GM23338 (cell line): ENCODE measurements at regions not wholly inside any gene's neighbourhood (a gene's known extent, or its start where the extent isn't known, plus 50 kb on each side); places are given as distances from the start of the nearest gene placed in this dataset.

ENCODE experiments used
- ATAC-seq: fragments of 200-7000 bp; cut with Tn5 transposase; 3 replicates; pipeline ENCODE4 v1.9.1; 2020
- DNase-seq: peaks from one replicate; pipeline ENCODE4 v3.0.0-alpha.2; 2015; ENCODE audit warnings: low spot score
- H2AFZ ChIP-seq: fragments of 200-600 bp; sonication (generic); 2 replicates; pipeline ENCODE4 v1.8.0; 2016; ENCODE audit warnings: antibody characterized with exemption, mild to moderate bottlenecking, moderate library complexity
- H3F3A ChIP-seq: fragments of 200-600 bp; sonication (generic); replicated peaks from 2 replicates; pipeline ENCODE4 v1.8.0; 2017; ENCODE audit warnings: antibody characterized with exemption, mixed run types, low read depth
- H3K27ac ChIP-seq: fragments of 200-600 bp; sonication (generic); 2 replicates; pipeline ENCODE4 v1.6.1; 2016; ENCODE audit warnings: low read depth
- H3K27me3 ChIP-seq: fragments of 200-600 bp; sonication (generic); 2 replicates; pipeline ENCODE4 v1.8.0; 2016; ENCODE audit warnings: mild to moderate bottlenecking, mixed run types, moderate library complexity; ENCODE audit not compliant: insufficient read depth
- H3K36me3 ChIP-seq: fragments of 200-600 bp; sonication (generic); 2 replicates; pipeline ENCODE4 v1.8.0; 2016; ENCODE audit warnings: mild to moderate bottlenecking; ENCODE audit not compliant: insufficient read depth
- H3K4me1 ChIP-seq: fragments of 200-600 bp; sonication (generic); 2 replicates; pipeline ENCODE4 v1.8.0; 2016; ENCODE audit warnings: mild to moderate bottlenecking, moderate library complexity; ENCODE audit not compliant: insufficient read depth
- H3K4me2 ChIP-seq: fragments of 200-600 bp; sonication (generic); 2 replicates; pipeline ENCODE4 v1.7.1; 2017; ENCODE audit warnings: mixed run types
- H3K4me3 ChIP-seq: fragments of 200-600 bp; sonication (generic); 2 replicates; pipeline ENCODE4 v1.6.1; 2016; ENCODE audit warnings: mixed run types
- H3K79me2 ChIP-seq: fragments of 200-600 bp; sonication (generic); replicated peaks from 2 replicates; pipeline ENCODE4 v1.8.0; 2017; ENCODE audit warnings: mild to moderate bottlenecking; ENCODE audit not compliant: insufficient read depth
- H3K9me2 ChIP-seq: fragments of 200-600 bp; sonication (generic); 2 replicates; pipeline ENCODE4 v1.8.0; 2017; ENCODE audit not compliant: insufficient read depth
- H4K20me1 ChIP-seq: fragments of 200-600 bp; sonication (generic); replicated peaks from 2 replicates; pipeline ENCODE4 v1.8.0; 2017; ENCODE audit warnings: mild to moderate bottlenecking; ENCODE audit not compliant: insufficient read depth
- H3K27ac Mint-ChIP-seq: 2 replicates; pipeline ENCODE4 v1.8.0; 2020; ENCODE audit warnings: inconsistent platforms, mild to moderate bottlenecking, moderate library complexity, mixed read lengths
- H3K27me3 Mint-ChIP-seq: 3 replicates; pipeline ENCODE4 v1.8.0; 2022; ENCODE audit warnings: low read depth, mild to moderate bottlenecking, moderate library complexity, mixed read lengths, inconsistent platforms; ENCODE audit not compliant: insufficient read depth, poor library complexity
- H3K36me3 Mint-ChIP-seq: 3 replicates; pipeline ENCODE4 v1.8.0; 2021; ENCODE audit warnings: low read depth, mild to moderate bottlenecking, inconsistent platforms, moderate library complexity, mixed read lengths
- H3K4me1 Mint-ChIP-seq: 3 replicates; pipeline ENCODE4 v1.8.0; 2020; ENCODE audit warnings: mild to moderate bottlenecking, inconsistent platforms, mixed read lengths
- H3K4me3 Mint-ChIP-seq: 3 replicates; pipeline ENCODE4 v1.8.0; 2021; ENCODE audit warnings: moderate library complexity, mild to moderate bottlenecking, inconsistent platforms, mixed read lengths
- H3K9me3 Mint-ChIP-seq: 3 replicates; pipeline ENCODE4 v1.8.0; 2020; ENCODE audit warnings: moderate library complexity, mild to moderate bottlenecking, inconsistent platforms, mixed read lengths
- CREB1 ChIP-seq: fragments of 250-450 bp; sonication (Bioruptor Pico); IDR thresholded peaks from 2 replicates; pipeline ENCODE4 v1.5.0; 2020; ENCODE audit warnings: low read depth, mild to moderate bottlenecking, moderate library complexity
- EZH2 ChIP-seq: fragments of 200-600 bp; sonication (generic); IDR thresholded peaks from one replicate; pipeline ENCODE4 v1.8.0; 2017; ENCODE audit warnings: antibody characterized with exemption, mild to moderate bottlenecking, low read depth; ENCODE audit not compliant: unreplicated experiment
- EZH2phosphoT487 ChIP-seq: fragments of 200-600 bp; sonication (generic); IDR thresholded peaks from one replicate; pipeline ENCODE4 v1.8.1; 2018; ENCODE audit warnings: antibody characterized with exemption; ENCODE audit not compliant: unreplicated experiment
- JUNB ChIP-seq: IDR thresholded peaks from one replicate; pipeline ENCODE4 v1.6.1; 2016; ENCODE audit warnings: antibody characterized with exemption; ENCODE audit not compliant: unreplicated experiment
- NANOG ChIP-seq: IDR thresholded peaks from 2 replicates; pipeline ENCODE4 v1.6.1; 2016; ENCODE audit warnings: antibody characterized with exemption, borderline replicate concordance
- POLR2AphosphoS5 ChIP-seq: IDR thresholded peaks from 2 replicates; pipeline ENCODE4 v1.6.1; 2016; ENCODE audit warnings: antibody characterized with exemption, low read depth
- STAT1 ChIP-seq: IDR thresholded peaks from one replicate; pipeline ENCODE4 v1.6.1; 2016; ENCODE audit warnings: antibody characterized with exemption; ENCODE audit not compliant: unreplicated experiment
- ZNF114 ChIP-seq: fragments of 250-450 bp; sonication (Bioruptor Pico); IDR thresholded peaks from 2 replicates; pipeline ENCODE4 v1.5.0; 2020; ENCODE audit warnings: mild to moderate bottlenecking, moderate library complexity
- ZNF331 ChIP-seq: fragments of 250-450 bp; sonication (Bioruptor Pico); IDR thresholded peaks from 2 replicates; pipeline ENCODE4 v1.5.0; 2020; ENCODE audit warnings: low read depth, mild to moderate bottlenecking, moderate library complexity
- TF ChIP-seq, protein P1 (sequence below): IDR thresholded peaks from 2 replicates; pipeline ENCODE4 v1.6.1; 2016; ENCODE audit warnings: antibody characterized with exemption
- TF ChIP-seq, protein P2 (sequence below): fragments of 250-450 bp; sonication (Bioruptor Pico); IDR thresholded peaks from 2 replicates; pipeline ENCODE4 v1.5.0; 2020; ENCODE audit warnings: mild to moderate bottlenecking, moderate library complexity
- TF ChIP-seq, protein P3 (sequence below), 2 experiments: fragments of 200-600 bp in 1 of 2; sonication (generic) in 1 of 2; conservative IDR thresholded peaks; 2 replicates each; pipeline versions ENCODE4 v1.5.1 to v1.6.1; 2016 to 2017; ENCODE audit warnings: antibody characterized with exemption in 2 of 2, low read depth in 2 of 2, mild to moderate bottlenecking in 2 of 2, moderate library complexity in 1 of 2
- TF ChIP-seq, protein P4 (sequence below): IDR thresholded peaks from one replicate; pipeline ENCODE4 v1.6.1; 2018; ENCODE audit warnings: antibody characterized with exemption; ENCODE audit not compliant: unreplicated experiment

DNA sequence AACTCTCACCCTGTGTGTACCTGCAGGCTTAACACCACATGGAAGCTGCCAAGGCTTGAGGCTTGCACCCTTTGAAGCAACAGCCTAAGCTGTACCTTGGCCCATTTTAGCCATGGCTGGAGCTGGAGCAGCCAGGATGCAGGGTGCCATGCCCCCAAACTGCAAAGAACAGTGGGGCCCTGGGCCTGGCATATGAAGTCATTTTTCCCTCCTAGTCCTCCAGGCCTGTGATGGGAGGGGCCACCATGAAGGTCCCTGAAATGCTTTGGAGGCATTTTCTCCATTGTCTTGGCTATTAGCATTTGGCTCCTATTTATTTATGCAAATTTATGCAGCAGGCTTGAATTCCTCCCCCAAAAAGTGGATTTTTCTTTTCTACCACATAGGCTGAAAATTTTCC lies 238.4 kb downstream of the CDCA7 start:
- ATAC-seq = no peak
- TF ChIP-seq, protein P1, sequence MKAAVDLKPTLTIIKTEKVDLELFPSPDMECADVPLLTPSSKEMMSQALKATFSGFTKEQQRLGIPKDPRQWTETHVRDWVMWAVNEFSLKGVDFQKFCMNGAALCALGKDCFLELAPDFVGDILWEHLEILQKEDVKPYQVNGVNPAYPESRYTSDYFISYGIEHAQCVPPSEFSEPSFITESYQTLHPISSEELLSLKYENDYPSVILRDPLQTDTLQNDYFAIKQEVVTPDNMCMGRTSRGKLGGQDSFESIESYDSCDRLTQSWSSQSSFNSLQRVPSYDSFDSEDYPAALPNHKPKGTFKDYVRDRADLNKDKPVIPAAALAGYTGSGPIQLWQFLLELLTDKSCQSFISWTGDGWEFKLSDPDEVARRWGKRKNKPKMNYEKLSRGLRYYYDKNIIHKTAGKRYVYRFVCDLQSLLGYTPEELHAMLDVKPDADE = no peak
- no peak for TF ChIP-seq CREB1 (CRISPR knock-in tag)
- no peak for TF ChIP-seq EZH2phosphoT487
- TF ChIP-seq JUNB = no peak
- TF ChIP-seq STAT1 = no peak
- no peak for TF ChIP-seq ZNF331 (CRISPR knock-in tag)
- TF ChIP-seq ZNF114 (CRISPR knock-in tag) = no peak
- no peak for TF ChIP-seq EZH2
- TF ChIP-seq, protein P2, sequence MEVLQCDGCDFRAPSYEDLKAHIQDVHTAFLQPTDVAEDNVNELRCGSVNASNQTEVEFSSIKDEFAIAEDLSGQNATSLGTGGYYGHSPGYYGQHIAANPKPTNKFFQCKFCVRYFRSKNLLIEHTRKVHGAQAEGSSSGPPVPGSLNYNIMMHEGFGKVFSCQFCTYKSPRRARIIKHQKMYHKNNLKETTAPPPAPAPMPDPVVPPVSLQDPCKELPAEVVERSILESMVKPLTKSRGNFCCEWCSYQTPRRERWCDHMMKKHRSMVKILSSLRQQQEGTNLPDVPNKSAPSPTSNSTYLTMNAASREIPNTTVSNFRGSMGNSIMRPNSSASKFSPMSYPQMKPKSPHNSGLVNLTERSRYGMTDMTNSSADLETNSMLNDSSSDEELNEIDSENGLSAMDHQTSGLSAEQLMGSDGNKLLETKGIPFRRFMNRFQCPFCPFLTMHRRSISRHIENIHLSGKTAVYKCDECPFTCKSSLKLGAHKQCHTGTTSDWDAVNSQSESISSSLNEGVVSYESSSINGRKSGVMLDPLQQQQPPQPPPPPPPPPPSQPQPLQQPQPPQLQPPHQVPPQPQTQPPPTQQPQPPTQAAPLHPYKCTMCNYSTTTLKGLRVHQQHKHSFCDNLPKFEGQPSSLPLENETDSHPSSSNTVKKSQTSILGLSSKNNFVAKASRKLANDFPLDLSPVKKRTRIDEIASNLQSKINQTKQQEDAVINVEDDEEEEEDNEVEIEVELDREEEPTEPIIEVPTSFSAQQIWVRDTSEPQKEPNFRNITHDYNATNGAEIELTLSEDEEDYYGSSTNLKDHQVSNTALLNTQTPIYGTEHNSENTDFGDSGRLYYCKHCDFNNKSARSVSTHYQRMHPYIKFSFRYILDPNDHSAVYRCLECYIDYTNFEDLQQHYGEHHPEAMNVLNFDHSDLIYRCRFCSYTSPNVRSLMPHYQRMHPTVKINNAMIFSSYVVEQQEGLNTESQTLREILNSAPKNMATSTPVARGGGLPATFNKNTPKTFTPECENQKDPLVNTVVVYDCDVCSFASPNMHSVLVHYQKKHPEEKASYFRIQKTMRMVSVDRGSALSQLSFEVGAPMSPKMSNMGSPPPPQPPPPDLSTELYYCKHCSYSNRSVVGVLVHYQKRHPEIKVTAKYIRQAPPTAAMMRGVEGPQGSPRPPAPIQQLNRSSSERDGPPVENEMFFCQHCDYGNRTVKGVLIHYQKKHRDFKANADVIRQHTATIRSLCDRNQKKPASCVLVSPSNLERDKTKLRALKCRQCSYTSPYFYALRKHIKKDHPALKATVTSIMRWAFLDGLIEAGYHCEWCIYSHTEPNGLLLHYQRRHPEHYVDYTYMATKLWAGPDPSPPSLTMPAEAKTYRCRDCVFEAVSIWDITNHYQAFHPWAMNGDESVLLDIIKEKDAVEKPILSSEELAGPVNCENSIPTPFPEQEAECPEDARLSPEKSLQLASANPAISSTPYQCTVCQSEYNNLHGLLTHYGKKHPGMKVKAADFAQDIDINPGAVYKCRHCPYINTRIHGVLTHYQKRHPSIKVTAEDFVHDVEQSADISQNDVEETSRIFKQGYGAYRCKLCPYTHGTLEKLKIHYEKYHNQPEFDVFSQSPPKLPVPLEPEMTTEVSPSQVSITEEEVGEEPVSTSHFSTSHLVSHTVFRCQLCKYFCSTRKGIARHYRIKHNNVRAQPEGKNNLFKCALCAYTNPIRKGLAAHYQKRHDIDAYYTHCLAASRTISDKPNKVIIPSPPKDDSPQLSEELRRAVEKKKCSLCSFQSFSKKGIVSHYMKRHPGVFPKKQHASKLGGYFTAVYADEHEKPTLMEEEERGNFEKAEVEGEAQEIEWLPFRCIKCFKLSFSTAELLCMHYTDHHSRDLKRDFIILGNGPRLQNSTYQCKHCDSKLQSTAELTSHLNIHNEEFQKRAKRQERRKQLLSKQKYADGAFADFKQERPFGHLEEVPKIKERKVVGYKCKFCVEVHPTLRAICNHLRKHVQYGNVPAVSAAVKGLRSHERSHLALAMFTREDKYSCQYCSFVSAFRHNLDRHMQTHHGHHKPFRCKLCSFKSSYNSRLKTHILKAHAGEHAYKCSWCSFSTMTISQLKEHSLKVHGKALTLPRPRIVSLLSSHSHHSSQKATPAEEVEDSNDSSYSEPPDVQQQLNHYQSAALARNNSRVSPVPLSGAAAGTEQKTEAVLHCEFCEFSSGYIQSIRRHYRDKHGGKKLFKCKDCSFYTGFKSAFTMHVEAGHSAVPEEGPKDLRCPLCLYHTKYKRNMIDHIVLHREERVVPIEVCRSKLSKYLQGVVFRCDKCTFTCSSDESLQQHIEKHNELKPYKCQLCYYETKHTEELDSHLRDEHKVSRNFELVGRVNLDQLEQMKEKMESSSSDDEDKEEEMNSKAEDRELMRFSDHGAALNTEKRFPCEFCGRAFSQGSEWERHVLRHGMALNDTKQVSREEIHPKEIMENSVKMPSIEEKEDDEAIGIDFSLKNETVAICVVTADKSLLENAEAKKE (CRISPR knock-in tag) = no peak
- TF ChIP-seq, protein P3, sequence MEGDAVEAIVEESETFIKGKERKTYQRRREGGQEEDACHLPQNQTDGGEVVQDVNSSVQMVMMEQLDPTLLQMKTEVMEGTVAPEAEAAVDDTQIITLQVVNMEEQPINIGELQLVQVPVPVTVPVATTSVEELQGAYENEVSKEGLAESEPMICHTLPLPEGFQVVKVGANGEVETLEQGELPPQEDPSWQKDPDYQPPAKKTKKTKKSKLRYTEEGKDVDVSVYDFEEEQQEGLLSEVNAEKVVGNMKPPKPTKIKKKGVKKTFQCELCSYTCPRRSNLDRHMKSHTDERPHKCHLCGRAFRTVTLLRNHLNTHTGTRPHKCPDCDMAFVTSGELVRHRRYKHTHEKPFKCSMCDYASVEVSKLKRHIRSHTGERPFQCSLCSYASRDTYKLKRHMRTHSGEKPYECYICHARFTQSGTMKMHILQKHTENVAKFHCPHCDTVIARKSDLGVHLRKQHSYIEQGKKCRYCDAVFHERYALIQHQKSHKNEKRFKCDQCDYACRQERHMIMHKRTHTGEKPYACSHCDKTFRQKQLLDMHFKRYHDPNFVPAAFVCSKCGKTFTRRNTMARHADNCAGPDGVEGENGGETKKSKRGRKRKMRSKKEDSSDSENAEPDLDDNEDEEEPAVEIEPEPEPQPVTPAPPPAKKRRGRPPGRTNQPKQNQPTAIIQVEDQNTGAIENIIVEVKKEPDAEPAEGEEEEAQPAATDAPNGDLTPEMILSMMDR (conservative IDR thresholded peaks at IDR 0.05; ENCODE audit: low read depth in 2 of 2) = no peak
- no peak for TF ChIP-seq NANOG
- TF ChIP-seq POLR2AphosphoS5 = no peak
- TF ChIP-seq, protein P4, sequence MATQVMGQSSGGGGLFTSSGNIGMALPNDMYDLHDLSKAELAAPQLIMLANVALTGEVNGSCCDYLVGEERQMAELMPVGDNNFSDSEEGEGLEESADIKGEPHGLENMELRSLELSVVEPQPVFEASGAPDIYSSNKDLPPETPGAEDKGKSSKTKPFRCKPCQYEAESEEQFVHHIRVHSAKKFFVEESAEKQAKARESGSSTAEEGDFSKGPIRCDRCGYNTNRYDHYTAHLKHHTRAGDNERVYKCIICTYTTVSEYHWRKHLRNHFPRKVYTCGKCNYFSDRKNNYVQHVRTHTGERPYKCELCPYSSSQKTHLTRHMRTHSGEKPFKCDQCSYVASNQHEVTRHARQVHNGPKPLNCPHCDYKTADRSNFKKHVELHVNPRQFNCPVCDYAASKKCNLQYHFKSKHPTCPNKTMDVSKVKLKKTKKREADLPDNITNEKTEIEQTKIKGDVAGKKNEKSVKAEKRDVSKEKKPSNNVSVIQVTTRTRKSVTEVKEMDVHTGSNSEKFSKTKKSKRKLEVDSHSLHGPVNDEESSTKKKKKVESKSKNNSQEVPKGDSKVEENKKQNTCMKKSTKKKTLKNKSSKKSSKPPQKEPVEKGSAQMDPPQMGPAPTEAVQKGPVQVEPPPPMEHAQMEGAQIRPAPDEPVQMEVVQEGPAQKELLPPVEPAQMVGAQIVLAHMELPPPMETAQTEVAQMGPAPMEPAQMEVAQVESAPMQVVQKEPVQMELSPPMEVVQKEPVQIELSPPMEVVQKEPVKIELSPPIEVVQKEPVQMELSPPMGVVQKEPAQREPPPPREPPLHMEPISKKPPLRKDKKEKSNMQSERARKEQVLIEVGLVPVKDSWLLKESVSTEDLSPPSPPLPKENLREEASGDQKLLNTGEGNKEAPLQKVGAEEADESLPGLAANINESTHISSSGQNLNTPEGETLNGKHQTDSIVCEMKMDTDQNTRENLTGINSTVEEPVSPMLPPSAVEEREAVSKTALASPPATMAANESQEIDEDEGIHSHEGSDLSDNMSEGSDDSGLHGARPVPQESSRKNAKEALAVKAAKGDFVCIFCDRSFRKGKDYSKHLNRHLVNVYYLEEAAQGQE = no peak

More for the DNA sequence above, 238.4 kb downstream of the CDCA7 start:
- H3K27ac Mint-ChIP-seq = no peak overlapping the region
- H3K9me2 ChIP-seq = no peaks in the 10 kb centered on the region
- H3K4me3 Mint-ChIP-seq = no peak overlapping the region
- peaks cover 18% of the 10 kb centered on the region for H3K36me3 Mint-ChIP-seq
- no peaks in the 10 kb centered on the region for H3K27me3 ChIP-seq
- H3F3A ChIP-seq = no peaks in the 10 kb centered on the region
- peaks cover 28% of the 10 kb centered on the region for H3K9me3 Mint-ChIP-seq
- H3K36me3 ChIP-seq = peaks cover 9% of the 10 kb centered on the region
- no peaks in the 10 kb centered on the region for H3K27me3 Mint-ChIP-seq
- no peak overlapping the region for H3K4me3 ChIP-seq
- no peak for DNase-seq
- H3K4me2 ChIP-seq = no peak overlapping the region
- H2AFZ ChIP-seq = no peak overlapping the region
- no peaks in the 10 kb centered on the region for H3K4me1 ChIP-seq
- H3K27ac ChIP-seq = no peak overlapping the region
- no peaks in the 10 kb centered on the region for H3K4me1 Mint-ChIP-seq
- no peaks in the 10 kb centered on the region for H3K79me2 ChIP-seq
- H4K20me1 ChIP-seq = no peaks in the 10 kb centered on the region
